IMR-90 (cell line): ENCODE measurements at regions not wholly inside any gene's neighbourhood (a gene's known extent, or its start where the extent isn't known, plus 50 kb on each side); places are given as distances from the start of the nearest gene placed in this dataset.

Source experiments
- BHLHE40 ChIP-seq: fragments of 150-350 bp; IDR thresholded peaks from 2 replicates; pipeline ENCODE4 v1.6.1; 2016; ENCODE audit warnings: mild to moderate bottlenecking, low read depth, low read length
- CEBPB ChIP-seq: IDR thresholded peaks from 2 replicates; pipeline ENCODE4 v1.6.1; 2012; ENCODE audit warnings: low read depth, low read length, improper control_type of control experiment
- CTCF ChIP-seq: conservative IDR thresholded peaks from 2 replicates; pipeline ENCODE4 v1.5.1; 2012; ENCODE audit warnings: mild to moderate bottlenecking, low read depth, low read length, improper control_type of control experiment
- ELK1 ChIP-seq: fragments of 150-350 bp; IDR thresholded peaks from 2 replicates; pipeline ENCODE4 v1.6.1; 2016; ENCODE audit warnings: low read depth, mild to moderate bottlenecking, low read length, moderate library complexity, borderline replicate concordance
- FOS ChIP-seq: fragments of 150-350 bp; IDR thresholded peaks from 2 replicates; pipeline ENCODE4 v1.6.1; 2016; ENCODE audit warnings: low read depth, low read length
- NFE2L2 ChIP-seq: fragments of 150-350 bp; IDR thresholded peaks from 2 replicates; pipeline ENCODE4 v1.6.1; 2016; ENCODE audit warnings: low read depth, mild to moderate bottlenecking, low read length
- POLR2A ChIP-seq: IDR thresholded peaks from 2 replicates; pipeline ENCODE4 v1.6.1; 2012; ENCODE audit warnings: mild to moderate bottlenecking, low read depth, low read length
- RAD21 ChIP-seq: IDR thresholded peaks from 2 replicates; pipeline ENCODE4 v1.6.1; 2012; ENCODE audit warnings: low read length, improper control_type of control experiment
- RCOR1 ChIP-seq: IDR thresholded peaks from 2 replicates; pipeline ENCODE4 v1.6.1; 2012; ENCODE audit warnings: mild to moderate bottlenecking, low read length, improper control_type of control experiment; ENCODE audit not compliant: insufficient replicate concordance
- RFX5 ChIP-seq: IDR thresholded peaks from 2 replicates; pipeline ENCODE4 v1.8.0; 2012; ENCODE audit warnings: low read depth, mild to moderate bottlenecking, low read length, moderate library complexity
- SMC3 ChIP-seq: fragments of 150-350 bp; IDR thresholded peaks from 2 replicates; pipeline ENCODE4 v1.6.1; 2016; ENCODE audit warnings: low read depth, mild to moderate bottlenecking, antibody characterized with exemption, low read length, moderate library complexity
- TF ChIP-seq, protein P1 (sequence below): fragments of 150-350 bp; IDR thresholded peaks from 2 replicates; pipeline ENCODE4 v1.6.1; 2017; ENCODE audit warnings: mild to moderate bottlenecking, antibody characterized with exemption, low read length, low read depth

- TF ChIP-seq CTCF (no peak), BHLHE40 (no peak), RCOR1 (no peak), SMC3 (no peak), CEBPB (no peak), POLR2A (no peak), ELK1 (no peak), RFX5 (no peak), RAD21 (no peak), NFE2L2 (no peak), FOS (no peak)
- TF ChIP-seq, protein P1, sequence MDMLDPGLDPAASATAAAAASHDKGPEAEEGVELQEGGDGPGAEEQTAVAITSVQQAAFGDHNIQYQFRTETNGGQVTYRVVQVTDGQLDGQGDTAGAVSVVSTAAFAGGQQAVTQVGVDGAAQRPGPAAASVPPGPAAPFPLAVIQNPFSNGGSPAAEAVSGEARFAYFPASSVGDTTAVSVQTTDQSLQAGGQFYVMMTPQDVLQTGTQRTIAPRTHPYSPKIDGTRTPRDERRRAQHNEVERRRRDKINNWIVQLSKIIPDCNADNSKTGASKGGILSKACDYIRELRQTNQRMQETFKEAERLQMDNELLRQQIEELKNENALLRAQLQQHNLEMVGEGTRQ, result no peak
Measured at GRCh38 chr18:44518666-44519065, 162.0 kb upstream of the SETBP1 start.
